Spleen (tissue), 11 donors: ENCODE measurements at regions not wholly inside any gene's neighbourhood (a gene's known extent, or its start where the extent isn't known, plus 50 kb on each side); places are given as distances from the start of the nearest gene placed in this dataset.

Experiments
- DNase-seq: peaks from one replicate; pipeline ENCODE4 v3.0.0-alpha.2; 2020
- H3K27ac ChIP-seq, 8 donors: fragments of 200-600 bp; sonication (generic) in 7 of 8; 1 replicate in 4 of 8; 2 replicates in 4 of 8; pipeline versions ENCODE4 v1.5.0 to v1.8.0; 2016 to 2021; ENCODE audit warnings: inconsistent platforms in 4 of 8, mild to moderate bottlenecking in 4 of 8, moderate library complexity in 1 of 8
- H3K27me3 ChIP-seq, 7 donors: fragments of 200-600 bp; sonication (generic) in 6 of 7; replicated peaks in 1 of 7; 1 replicate in 4 of 7; 2 replicates in 3 of 7; pipeline versions ENCODE4 v1.5.0 to v1.8.0; 2016 to 2021; ENCODE audit warnings: inconsistent platforms in 3 of 7, mild to moderate bottlenecking in 1 of 7
- H3K36me3 ChIP-seq, 6 donors: fragments of 200-600 bp; sonication (generic) in 5 of 6; 1 replicate in 4 of 6; 2 replicates in 2 of 6; pipeline versions ENCODE4 v1.5.0 to v1.8.0; 2016 to 2021; ENCODE audit warnings: inconsistent platforms in 2 of 6
- H3K4me1 ChIP-seq, 6 donors: fragments of 200-600 bp; sonication (generic) in 5 of 6; 1 replicate in 3 of 6; 2 replicates in 3 of 6; pipeline versions ENCODE4 v1.5.0 to v1.8.0; 2016 to 2021; ENCODE audit warnings: inconsistent platforms in 3 of 6
- H3K4me3 ChIP-seq, 8 donors: fragments of 200-600 bp; sonication (generic) in 7 of 8; 1 replicate in 4 of 8; 2 replicates in 4 of 8; pipeline versions ENCODE4 v1.5.0 to v1.8.0; 2016 to 2021; ENCODE audit warnings: inconsistent platforms in 4 of 8, mild to moderate bottlenecking in 4 of 8, moderate library complexity in 2 of 8
- H3K9me3 ChIP-seq, 8 donors: fragments of 200-600 bp; sonication (generic) in 7 of 8; 1 replicate in 4 of 8; 2 replicates in 4 of 8; pipeline versions ENCODE4 v1.5.0 to v1.8.0; 2016 to 2021; ENCODE audit warnings: inconsistent platforms in 4 of 8
- POLR2A ChIP-seq, 3 donors: fragments of 450-650 bp; IDR thresholded peaks; one replicate each; pipeline ENCODE4 v1.5.1; 2017; ENCODE audit warnings: antibody characterized with exemption in 3 of 3, mild to moderate bottlenecking in 1 of 3
- POLR2AphosphoS5 ChIP-seq, 3 donors: sonication (generic); formaldehyde crosslinking; IDR thresholded peaks; one replicate each; pipeline ENCODE4 v1.5.1; 2017; ENCODE audit warnings: antibody characterized with exemption in 3 of 3
- WGBS, 5 donors: extraction: QIAGEN DNeasy Blood & Tissue Kit in 3 of 5; methylation state at CpG; one replicate each; pipeline versions ENCODE4 v1.1.5 to v1.1.7; 2013 to 2018; 5-methylcytosine and 5-hydroxymethylcytosine counted together
- intact Hi-C: fragments of 100-400 bp; cut with DNase I; formaldehyde crosslinking; loops from one replicate; pipeline ENCODE4 v1.15.0; 2023; ENCODE audit warnings: low total_unique reads
- TF ChIP-seq, protein P1 (sequence below), 11 experiments: fragments of 200-600 bp in 7 of 11; fragments of 450-650 bp in 4 of 11; sonication (generic) in 4 of 11; IDR thresholded peaks in 8 of 11; conservative IDR thresholded peaks in 3 of 11; 1 replicate in 7 of 11; 2 replicates in 4 of 11; pipeline versions ENCODE4 v1.4.0 to v1.8.0; 2016 to 2021; ENCODE audit warnings: antibody characterized with exemption in 11 of 11, inconsistent platforms in 4 of 11, mild to moderate bottlenecking in 1 of 11
- donor health status: healthy with polysubstance abuse.
- donor health status: DM: no; HTN: no; CAD: no; lungs with moderate emphysema.
- donor health status: DM: no; HTN: no; CAD: no.
- donor health status: Bipolar disorder and iron deficiency.
- donor health status: healthy.
- donor health status: DM: no; HTN: no; CAD: no.
- donor health status: DM: yes; HTN: yes; CAD: no.

DNA sequence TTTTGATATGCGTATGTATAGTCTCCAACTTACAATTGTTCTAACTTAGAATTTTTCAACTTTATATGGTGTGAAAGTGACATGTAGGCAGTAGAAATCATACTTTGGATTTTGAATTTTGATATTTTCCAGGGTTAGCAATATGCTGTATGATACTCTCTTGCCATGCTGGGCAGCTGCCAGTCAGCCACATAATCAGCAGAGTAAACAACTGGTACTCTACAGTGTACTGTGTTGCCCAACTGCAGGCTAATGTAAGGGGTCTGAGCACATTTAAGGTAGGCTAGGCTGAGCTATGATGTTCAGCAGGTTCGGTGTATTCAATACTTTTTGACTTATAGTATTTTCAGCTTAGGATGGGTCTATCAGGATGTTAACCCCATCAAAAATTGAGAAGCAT is 52.0 kb upstream of the RYK start:
- 72 to 98% (median 97%) methylated on average over 2 of the region's 2 CpGs for WGBS, 5 donors
- DNase-seq = no peak
- intact Hi-C loops = loop anchor here (10.0 kb wide), 1 partner anchor 88 kb away; no protein-coding TSS in a partner anchor

DNA sequence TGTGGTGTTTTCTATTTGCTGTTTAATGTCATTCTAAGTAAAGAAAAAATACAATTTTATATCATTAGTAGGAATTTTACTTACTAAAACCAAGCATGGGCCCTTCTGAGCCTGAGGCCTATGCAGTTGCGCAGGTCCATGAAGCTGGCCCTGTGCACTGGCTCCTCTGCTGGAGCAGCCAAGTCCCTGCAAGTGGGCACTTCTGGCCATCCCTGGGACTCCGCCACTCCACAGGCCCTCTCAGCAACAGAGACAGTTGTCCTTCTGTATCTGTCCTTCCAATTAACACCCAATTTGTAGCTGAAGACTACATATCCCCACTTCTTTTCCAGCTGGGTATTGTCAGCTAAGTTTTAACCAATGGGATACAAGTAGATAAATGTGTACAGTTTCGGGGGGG is 49.9 kb upstream of the RYK start:
- Histone ChIP-seq H3K36me3 (no peaks in the 10 kb centered on the region), H3K4me1 (no peaks in the 10 kb centered on the region), H3K27ac (no peak overlapping the region), H3K4me3 (no peak overlapping the region), H3K27me3 (peaks cover 0 to 20% (median 0%) of the 10 kb centered on the region in 7 donors), H3K9me3 (peaks cover 0 to 6% (median 0%) of the 10 kb centered on the region in 8 donors)
- no peak for DNase-seq
- 75 to 97% (median 94%) methylated on average over 3 of the region's 3 CpGs for WGBS, 5 donors
- TF ChIP-seq POLR2A (IDR thresholded peaks at IDR 0.05) = no peak
- TF ChIP-seq, protein P1, sequence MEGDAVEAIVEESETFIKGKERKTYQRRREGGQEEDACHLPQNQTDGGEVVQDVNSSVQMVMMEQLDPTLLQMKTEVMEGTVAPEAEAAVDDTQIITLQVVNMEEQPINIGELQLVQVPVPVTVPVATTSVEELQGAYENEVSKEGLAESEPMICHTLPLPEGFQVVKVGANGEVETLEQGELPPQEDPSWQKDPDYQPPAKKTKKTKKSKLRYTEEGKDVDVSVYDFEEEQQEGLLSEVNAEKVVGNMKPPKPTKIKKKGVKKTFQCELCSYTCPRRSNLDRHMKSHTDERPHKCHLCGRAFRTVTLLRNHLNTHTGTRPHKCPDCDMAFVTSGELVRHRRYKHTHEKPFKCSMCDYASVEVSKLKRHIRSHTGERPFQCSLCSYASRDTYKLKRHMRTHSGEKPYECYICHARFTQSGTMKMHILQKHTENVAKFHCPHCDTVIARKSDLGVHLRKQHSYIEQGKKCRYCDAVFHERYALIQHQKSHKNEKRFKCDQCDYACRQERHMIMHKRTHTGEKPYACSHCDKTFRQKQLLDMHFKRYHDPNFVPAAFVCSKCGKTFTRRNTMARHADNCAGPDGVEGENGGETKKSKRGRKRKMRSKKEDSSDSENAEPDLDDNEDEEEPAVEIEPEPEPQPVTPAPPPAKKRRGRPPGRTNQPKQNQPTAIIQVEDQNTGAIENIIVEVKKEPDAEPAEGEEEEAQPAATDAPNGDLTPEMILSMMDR (IDR thresholded peaks at IDR 0.05 in 8 of 11, conservative IDR thresholded peaks at IDR 0.05 in 3 of 11) = no peak
- no peak for TF ChIP-seq POLR2AphosphoS5 (IDR thresholded peaks at IDR 0.05)
- intact Hi-C loops = loop anchor here (10.0 kb wide), 1 partner anchor 86 kb away; no protein-coding TSS in a partner anchor

More for the DNA sequence above, 52.0 kb upstream of the RYK start:
- Histone ChIP-seq H3K4me1 (no peaks in the 10 kb centered on the region), H3K36me3 (no peaks in the 10 kb centered on the region), H3K27ac (no peak overlapping the region), H3K9me3 (no peaks in the 10 kb centered on the region), H3K27me3 (peaks cover 0 to 29% (median 0%) of the 10 kb centered on the region in 7 donors), H3K4me3 (no peak overlapping the region)
- TF ChIP-seq POLR2A (IDR thresholded peaks at IDR 0.05) (no peak), POLR2AphosphoS5 (IDR thresholded peaks at IDR 0.05) (no peak)
- TF ChIP-seq, protein P1 (IDR thresholded peaks at IDR 0.05 in 8 of 11, conservative IDR thresholded peaks at IDR 0.05 in 3 of 11) = no peak
